Left colon (tissue), 2 donors: ENCODE measurements at regions not wholly inside any gene's neighbourhood (a gene's known extent, or its start where the extent isn't known, plus 50 kb on each side); places are given as distances from the start of the nearest gene placed in this dataset.

Experiments
- ATAC-seq: fragments of 200-7000 bp; cut with Tn5 transposase; one replicate; pipeline ENCODE4 v1.9.1; 2020; ENCODE audit warnings: mild to moderate bottlenecking, moderate library complexity
- DNase-seq, 2 donors: peaks; one replicate each; pipeline ENCODE4 v3.0.0-alpha.2; 2020
- intact Hi-C, 2 donors: fragments of 100-400 bp; cut with DNase I in 1 of 2; cut with micrococcal nuclease in 1 of 2; formaldehyde crosslinking; loops; one replicate each; pipeline versions ENCODE4 v1.11.2 to v1.14.0; 2022; cut with DNase I, micrococcal nuclease
- donor health status: DM: no; HTN: no; CAD: no.
- donor health status: DM: yes; HTN: yes; CAD: no.

GRCh38 chr15:85847031-85847430 is 52.3 kb upstream of the KLHL25 start:
- DNase-seq (no peak), ATAC-seq (no peak)
- intact Hi-C loops: no loop called here

GRCh38 chr15:85849946-85850345 is 55.2 kb upstream of the KLHL25 start:
- no peak for DNase-seq
- no peak for ATAC-seq
- intact Hi-C loops: no loop called here

GRCh38 chr15:85852969-85853368 is 58.2 kb upstream of the KLHL25 start:
- no peak for ATAC-seq
- intact Hi-C loops: no loop called here

GRCh38 chr15:85854345-85855097 is 59.8 kb upstream of the KLHL25 start:
- intact Hi-C loops: no loop called here
- DNase-seq (no peak), ATAC-seq (peak; percentile 68)

More at GRCh38 chr15:85852969-85853368, 58.2 kb upstream of the KLHL25 start:
- DNase-seq: no peak

- intact Hi-C loops: no loop called here
- peak; percentile 63 to 78 for DNase-seq
- ATAC-seq: peak; percentile 93
Measured at GRCh38 chr15:85858586-85859375, 64.1 kb upstream of the KLHL25 start.

- ATAC-seq (no peak), DNase-seq (no peak)
- intact Hi-C loops: no loop called here
Measured at GRCh38 chr15:85859671-85860070, 64.9 kb upstream of the KLHL25 start.

- ATAC-seq: no peak
- intact Hi-C loops: no loop called here
- no peak for DNase-seq
Measured at GRCh38 chr15:85860394-85861161, 65.9 kb upstream of the KLHL25 start.

GRCh38 chr15:85865070-85865684 is 70.5 kb upstream of the KLHL25 start:
- intact Hi-C loops: no loop called here
- DNase-seq (peak in 1 of 2 donors; percentile 29), ATAC-seq (peak; percentile 46)

- intact Hi-C loops: no loop called here
- peak; percentile 94 for ATAC-seq
- no peak for DNase-seq
Measured at GRCh38 chr15:85867250-85867649, 72.5 kb upstream of the KLHL25 start.

- DNase-seq (no peak), ATAC-seq (no peak)
- intact Hi-C loops: no loop called here
Measured at GRCh38 chr15:85869124-85869523, 74.4 kb upstream of the KLHL25 start.

- ATAC-seq: no peak
- intact Hi-C loops: no loop called here
- DNase-seq: no peak
Measured at GRCh38 chr15:85870216-85871014, 75.7 kb upstream of the KLHL25 start.

GRCh38 chr15:85871545-85871944 is 76.8 kb upstream of the KLHL25 start:
- DNase-seq: no peak
- intact Hi-C loops: no loop called here
- no peak for ATAC-seq

GRCh38 chr15:85872125-85872524 is 77.4 kb upstream of the KLHL25 start:
- DNase-seq (no peak), ATAC-seq (no peak)
- intact Hi-C loops: no loop called here

- intact Hi-C loops: no loop called here
- DNase-seq (no peak), ATAC-seq (no peak)
Measured at GRCh38 chr15:85874236-85874635, 79.5 kb upstream of the KLHL25 start.

GRCh38 chr15:85875756-85876155 is 81.0 kb upstream of the KLHL25 start:
- DNase-seq (no peak), ATAC-seq (no peak)
- intact Hi-C loops: no loop called here

GRCh38 chr15:85878828-85879225 is 84.1 kb upstream of the KLHL25 start:
- no peak for DNase-seq
- intact Hi-C loops: no loop called here
- ATAC-seq: peak; percentile 26

GRCh38 chr15:85879334-85880163 is 84.8 kb upstream of the KLHL25 start:
- ATAC-seq (no peak), DNase-seq (no peak)
- intact Hi-C loops: no loop called here
